ENCODE measurements at regions not wholly inside any gene's neighbourhood (a gene's known extent, or its start where the extent isn't known, plus 50 kb on each side); places are given as distances from the start of the nearest gene placed in this dataset.

- TF ChIP-seq EZH2phosphoT487 (IDR thresholded peaks at IDR 0.05; ENCODE audit: insufficient read depth, low read depth) (no peak), EZH2 (IDR thresholded peaks at IDR 0.05; ENCODE audit: insufficient read depth, poor library complexity, severe bottlenecking) (no peak)
Measured at GRCh38 chr5:114910727-114911126, 259.0 kb downstream of the TRIM36 start.

Measured in GM23248 (cell line).